T-helper 1 cell (primary cell): ENCODE measurements at regions not wholly inside any gene's neighbourhood (a gene's known extent, or its start where the extent isn't known, plus 50 kb on each side); places are given as distances from the start of the nearest gene placed in this dataset.

ENCODE experiments used
- DNase-seq, 5 donors: peaks; one replicate each; pipeline ENCODE4 v3.0.0-alpha.2; 2012 to 2020

GRCh38 chr6:28707387-28708282 is 182.0 kb downstream of the GPX5 start:
- no peak for DNase-seq

GRCh38 chr6:28709478-28710349 is 184.0 kb downstream of the GPX5 start:
- no peak for DNase-seq

- DNase-seq = no peak
These were observed 184.9 kb downstream of the GPX5 start for GRCh38 chr6:28710466-28711191.

GRCh38 chr6:28711325-28711724 is 185.6 kb downstream of the GPX5 start:
- DNase-seq = no peak

- DNase-seq = no peak
These were observed 186.2 kb downstream of the GPX5 start for GRCh38 chr6:28711788-28712341.

- no peak for DNase-seq
These were observed 187.3 kb downstream of the GPX5 start for GRCh38 chr6:28712982-28713381.

- no peak for DNase-seq
These were observed 193.7 kb downstream of the GPX5 start for GRCh38 chr6:28719275-28719940.

- no peak for DNase-seq
These were observed 194.9 kb downstream of the GPX5 start for GRCh38 chr6:28720357-28721231.

GRCh38 chr6:28721372-28721771 is 195.7 kb downstream of the GPX5 start:
- no peak for DNase-seq

GRCh38 chr6:28724395-28724794 is 198.7 kb downstream of the GPX5 start:
- DNase-seq = no peak

GRCh38 chr6:28725274-28725809 is 198.4 kb downstream of the TRIM27 start:
- no peak for DNase-seq

- DNase-seq = no peak
These were observed 197.9 kb downstream of the TRIM27 start for GRCh38 chr6:28725890-28726348.

- DNase-seq = no peak
These were observed 197.0 kb downstream of the TRIM27 start for GRCh38 chr6:28726569-28727309.

GRCh38 chr6:28727559-28728211 is 196.1 kb downstream of the TRIM27 start:
- no peak for DNase-seq

GRCh38 chr6:28729501-28730402 is 194.0 kb downstream of the TRIM27 start:
- DNase-seq = no peak

- no peak for DNase-seq
These were observed 191.7 kb downstream of the TRIM27 start for GRCh38 chr6:28732052-28732451.

GRCh38 chr6:28734443-28734959 is 189.3 kb downstream of the TRIM27 start:
- no peak for DNase-seq

- no peak for DNase-seq
These were observed 187.7 kb downstream of the TRIM27 start for GRCh38 chr6:28736121-28736520.
